Suprapubic skin (tissue), 4 donors: ENCODE measurements at regions not wholly inside any gene's neighbourhood (a gene's known extent, or its start where the extent isn't known, plus 50 kb on each side); places are given as distances from the start of the nearest gene placed in this dataset.

ENCODE experiments used
- CTCF ChIP-seq, 2 donors: fragments of 200-600 bp in 1 of 2; fragments of 450-650 bp in 1 of 2; sonication (generic) in 1 of 2; IDR thresholded peaks; one replicate each; pipeline ENCODE4 v1.5.1; 2016 to 2019; ENCODE audit warnings: antibody characterized with exemption in 2 of 2, mild to moderate bottlenecking in 1 of 2, moderate library complexity in 1 of 2
- EP300 ChIP-seq: sonication (generic); formaldehyde crosslinking; IDR thresholded peaks from one replicate; pipeline ENCODE4 v1.6.1; 2017; ENCODE audit warnings: antibody characterized with exemption
- POLR2AphosphoS5 ChIP-seq, 3 donors: sonication (generic); formaldehyde crosslinking; IDR thresholded peaks; one replicate each; pipeline ENCODE4 v1.6.1; 2017; ENCODE audit warnings: antibody characterized with exemption in 3 of 3

GRCh38 chr13:40146611-40147117 is 491.2 kb downstream of the COG6 start:
- no peak for TF ChIP-seq EP300
- no peak for TF ChIP-seq POLR2AphosphoS5 (IDR thresholded peaks at IDR 0.05)
- TF ChIP-seq CTCF (IDR thresholded peaks at IDR 0.05), result no peak
